IPS DF 4.7 (cell line): ENCODE measurements at regions not wholly inside any gene's neighbourhood (a gene's known extent, or its start where the extent isn't known, plus 50 kb on each side); places are given as distances from the start of the nearest gene placed in this dataset.
"Not testable (repeated sequence)": the region's sequence is repeated elsewhere in the genome, so short reads cannot be mapped to it uniquely, and the experiment has no call there.

Experiments
- DNase-seq: peaks from one replicate; pipeline ENCODE4 v3.0.0-alpha.2; 2013; ENCODE audit warnings: low spot score; ENCODE audit errors: extremely low read depth

- DNase-seq: no peak
These were observed 425.2 kb upstream of the TBL1XR1 start for GRCh38 chr3:177622520-177622919.

- no peak for DNase-seq
These were observed 425.8 kb upstream of the TBL1XR1 start for GRCh38 chr3:177622982-177623617.

- DNase-seq: no peak
These were observed 427.5 kb upstream of the TBL1XR1 start for GRCh38 chr3:177624528-177625495.

GRCh38 chr3:177626045-177626444 is 428.8 kb upstream of the TBL1XR1 start:
- no peak for DNase-seq

- not testable (repeated sequence) for DNase-seq
These were observed 430.9 kb upstream of the TBL1XR1 start for GRCh38 chr3:177628095-177628719.

GRCh38 chr3:177629276-177629675 is 432.0 kb upstream of the TBL1XR1 start:
- DNase-seq: no peak

GRCh38 chr3:177633671-177634207 is 436.5 kb upstream of the TBL1XR1 start:
- DNase-seq: no peak

GRCh38 chr3:177635601-177636106 is 438.4 kb upstream of the TBL1XR1 start:
- not testable (repeated sequence) for DNase-seq

- no peak for DNase-seq
These were observed 443.2 kb upstream of the TBL1XR1 start for GRCh38 chr3:177640319-177640965.

GRCh38 chr3:177641206-177641605 is 443.9 kb upstream of the TBL1XR1 start:
- no peak for DNase-seq

GRCh38 chr3:177642042-177642803 is 444.9 kb upstream of the TBL1XR1 start:
- no peak for DNase-seq

- DNase-seq: no peak
These were observed 445.5 kb upstream of the TBL1XR1 start for GRCh38 chr3:177642804-177643125.

GRCh38 chr3:177646749-177647148 is 449.5 kb upstream of the TBL1XR1 start:
- DNase-seq: no peak

- no peak for DNase-seq
These were observed 450.1 kb upstream of the TBL1XR1 start for GRCh38 chr3:177647341-177647740.

GRCh38 chr3:177647876-177648275 is 450.6 kb upstream of the TBL1XR1 start:
- no peak for DNase-seq

- DNase-seq: no peak
These were observed 455.4 kb upstream of the TBL1XR1 start for GRCh38 chr3:177652556-177653291.

- no peak for DNase-seq
These were observed 460.0 kb upstream of the TBL1XR1 start for GRCh38 chr3:177657243-177657642.

GRCh38 chr3:177658354-177658753 is 461.1 kb upstream of the TBL1XR1 start:
- DNase-seq: no peak

GRCh38 chr3:177664380-177665103 is 467.3 kb upstream of the TBL1XR1 start:
- DNase-seq: not testable (repeated sequence)
